CD4-positive, alpha-beta T cell treated with Interleukin-1 beta for 1 hour (primary cell): ENCODE measurements at regions not wholly inside any gene's neighbourhood (a gene's known extent, or its start where the extent isn't known, plus 50 kb on each side); places are given as distances from the start of the nearest gene placed in this dataset.

Experiments
- DNase-seq, 2 donors: peaks; one replicate each; pipeline ENCODE4 v3.0.0-alpha.2; 2020 to 2022

DNA sequence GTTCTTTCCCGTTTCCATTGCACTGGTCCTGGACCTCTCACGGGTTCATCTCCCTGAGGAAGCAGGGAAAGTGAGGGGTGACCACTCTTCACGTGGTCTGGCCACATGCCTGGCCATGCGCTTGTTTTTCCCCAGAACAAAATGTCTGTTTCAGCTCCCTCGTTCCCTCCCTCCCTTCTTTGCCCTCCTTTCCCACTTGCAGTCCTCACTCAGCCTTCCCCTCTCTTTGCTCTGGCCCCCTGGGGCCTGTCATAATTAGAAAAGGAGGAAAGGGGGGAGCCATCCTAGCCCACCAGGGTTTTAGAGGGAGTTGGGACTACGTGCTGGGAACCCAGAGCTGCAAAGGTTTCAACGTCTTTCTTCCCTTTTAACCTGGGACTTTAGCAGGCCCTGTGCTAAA, 52.8 kb upstream of the CADM1 start:
- no peak for DNase-seq

- DNase-seq = no peak
Measured at GRCh38 chr11:115555336-115556090, 51.3 kb upstream of the CADM1 start.
